GM12878 (cell line): ENCODE measurements at regions not wholly inside any gene's neighbourhood (a gene's known extent, or its start where the extent isn't known, plus 50 kb on each side); places are given as distances from the start of the nearest gene placed in this dataset.

ENCODE experiments used
- CBFB ChIP-seq: IDR thresholded peaks from 2 replicates; pipeline ENCODE4 v1.6.1; 2016; ENCODE audit warnings: antibody characterized with exemption, low read depth
- E2F4 ChIP-seq: IDR thresholded peaks from 2 replicates; pipeline ENCODE4 v1.6.1; 2012; ENCODE audit warnings: low read depth, low read length, improper control_type of control experiment
- EGR1 ChIP-seq, 2 experiments: IDR thresholded peaks; 1 replicate in 1 of 2; 2 replicates in 1 of 2; pipeline ENCODE4 v1.6.1; 2011 to 2012; ENCODE audit warnings: low read depth in 2 of 2, low read length in 2 of 2, borderline replicate concordance in 1 of 2, mild to moderate bottlenecking in 1 of 2, moderate library complexity in 1 of 2
- MLLT1 ChIP-seq: fragments of 450-650 bp; IDR thresholded peaks from 2 replicates; pipeline ENCODE4 v1.6.1; 2016; ENCODE audit warnings: mild to moderate bottlenecking
- PKNOX1 ChIP-seq: fragments of 450-650 bp; IDR thresholded peaks from 2 replicates; pipeline ENCODE4 v1.6.1; 2016; ENCODE audit warnings: mild to moderate bottlenecking
- POLR2A ChIP-seq: IDR thresholded peaks from 2 replicates; pipeline ENCODE4 v1.6.1; 2011; ENCODE audit warnings: low read depth, mild to moderate bottlenecking, low read length
- SUZ12 ChIP-seq: fragments of 200-600 bp; sonication (generic); IDR thresholded peaks from one replicate; pipeline ENCODE4 v1.6.1; 2018; ENCODE audit warnings: antibody characterized with exemption, mild to moderate bottlenecking; ENCODE audit not compliant: unreplicated experiment
- YY1 ChIP-seq: IDR thresholded peaks from 2 replicates; pipeline ENCODE4 v1.6.1; 2011; ENCODE audit warnings: low read depth, mild to moderate bottlenecking, low read length
- ZNF274 ChIP-seq: IDR thresholded peaks from one replicate; pipeline ENCODE4 v1.8.0; 2011; ENCODE audit not compliant: insufficient read length, insufficient read depth

- TF ChIP-seq POLR2A (no peak), YY1 (no peak), ZNF274 (no peak), E2F4 (no peak), PKNOX1 (no peak), CBFB (no peak), EGR1 (IDR thresholded peaks at IDR 0.05; ENCODE audit: borderline replicate concordance in 1 of 2, low read depth in 2 of 2, low read length in 2 of 2) (no peak), MLLT1 (no peak), SUZ12 (no peak)
These were observed 171.6 kb upstream of the POU3F4 start for GRCh38 chrX:83336454-83336853.
